ENCODE measurements at regions not wholly inside any gene's neighbourhood (a gene's known extent, or its start where the extent isn't known, plus 50 kb on each side); places are given as distances from the start of the nearest gene placed in this dataset.
"Not testable (repeated sequence)": the region's sequence is repeated elsewhere in the genome, so short reads cannot be mapped to it uniquely, and the experiment has no call there.

GRCh38 chr2:2896011-2896410 is 481.6 kb downstream of the EIPR1 start:
- Histone ChIP-seq H3K27ac (ENCODE audit: low read depth, low read length) (no peak overlapping the region), H3K9me3 (ENCODE audit: control insufficient read depth in 1 of 2, insufficient read depth in 1 of 2, low read depth in 1 of 2, low read length in 2 of 2) (no peaks in the 10 kb centered on the region), H3K36me3 (ENCODE audit: control insufficient read depth in 1 of 2, insufficient read depth in 2 of 2, low read length in 2 of 2) (no peaks in the 10 kb centered on the region), H3K4me2 (ENCODE audit: low read length) (no peak overlapping the region), H3K4me1 (ENCODE audit: control insufficient read depth in 1 of 2, insufficient read depth in 2 of 2, low read length in 2 of 2) (no peaks in the 10 kb centered on the region), H3K79me2 (ENCODE audit: insufficient read depth, low read length) (no peaks in the 10 kb centered on the region), H3K27me3 (ENCODE audit: insufficient read depth, low read length) (peaks cover 17% of the 10 kb centered on the region; the same call in 1 of the 2 replicates), H3K9ac (ENCODE audit: low read length) (no peak overlapping the region), H2AFZ (ENCODE audit: low read depth, low read length, poor library complexity, severe bottlenecking) (no peak overlapping the region), H3K4me3 (replicated peaks in 1 of 2; ENCODE audit: low read depth in 1 of 2, low read length in 2 of 2) (no peak overlapping the region), H3K9me2 (ENCODE audit: insufficient read depth) (no peaks in the 10 kb centered on the region), H4K20me1 (ENCODE audit: insufficient read depth) (no peaks in the 10 kb centered on the region; the same call in 1 of the 2 replicates)
- BruUV-seq (replicated peaks) = no TSS peak
- intact Hi-C loops (cut with micrococcal nuclease) = no loop called here
- POLR2A ChIA-PET = no interaction called here
- RAD21 ChIA-PET (ENCODE audit: low non-redundant PET in 1 of 2, low total read pairs in 2 of 2, uncharacterized antibody in 2 of 2, unreplicated experiment in 2 of 2) = no interaction called here
- TF ChIP-seq ZFX (IDR thresholded peaks at IDR 0.05) (no peak), JUND (IDR thresholded peaks at IDR 0.05) (no peak), ATF3 (IDR thresholded peaks at IDR 0.05) (no peak), CBX3 (IDR thresholded peaks at IDR 0.05; ENCODE audit: low read depth) (no peak), REST (IDR thresholded peaks at IDR 0.05; ENCODE audit: low read depth) (no peak)
- ATAC-seq = no peak
- no peak for DNase-seq (ENCODE audit: low read depth, low spot score)
- CTCF ChIA-PET = no interaction called here

- H3K79me2 ChIP-seq (ENCODE audit: insufficient read depth, low read length); ATAC-seq; POLR2A ChIA-PET; H3K9me3 ChIP-seq (ENCODE audit: control insufficient read depth in 1 of 2, insufficient read depth in 1 of 2, low read depth in 1 of 2, low read length in 2 of 2); H2AFZ ChIP-seq (ENCODE audit: low read depth, low read length, poor library complexity, severe bottlenecking); H3K36me3 ChIP-seq (ENCODE audit: control insufficient read depth in 1 of 2, insufficient read depth in 2 of 2, low read length in 2 of 2); H4K20me1 ChIP-seq (ENCODE audit: insufficient read depth); BruUV-seq (replicated peaks); H3K27ac ChIP-seq (ENCODE audit: low read depth, low read length); H3K4me1 ChIP-seq (ENCODE audit: control insufficient read depth in 1 of 2, insufficient read depth in 2 of 2, low read length in 2 of 2); H3K9me2 ChIP-seq (ENCODE audit: insufficient read depth); CTCF ChIA-PET; RAD21 ChIA-PET (ENCODE audit: low non-redundant PET in 1 of 2, low total read pairs in 2 of 2, uncharacterized antibody in 2 of 2, unreplicated experiment in 2 of 2); H3K9ac ChIP-seq (ENCODE audit: low read length); H3K4me2 ChIP-seq (ENCODE audit: low read length); intact Hi-C loops (cut with micrococcal nuclease); H3K4me3 ChIP-seq (replicated peaks in 1 of 2; ENCODE audit: low read depth in 1 of 2, low read length in 2 of 2); DNase-seq (ENCODE audit: low read depth, low spot score): not testable (repeated sequence)
- H3K27me3 ChIP-seq (ENCODE audit: insufficient read depth, low read length) = peaks cover 11% of the 10 kb centered on the region; the same call in 1 of the 2 replicates
Measured at GRCh38 chr2:2894011-2894410, 483.6 kb downstream of the EIPR1 start.

Measured in HCT116 (cell line).